Testis (tissue), 2 donors: ENCODE measurements at regions not wholly inside any gene's neighbourhood (a gene's known extent, or its start where the extent isn't known, plus 50 kb on each side); places are given as distances from the start of the nearest gene placed in this dataset.

Experiments used
- DNase-seq: peaks from one replicate; pipeline ENCODE4 v3.0.0-alpha.2; 2019
- H3K27ac ChIP-seq, 2 donors: fragments of 200-600 bp; sonication (generic); one replicate each; pipeline ENCODE4 v1.5.1; 2019
- H3K27me3 ChIP-seq: fragments of 200-600 bp; sonication (generic); one replicate; pipeline ENCODE4 v1.5.1; 2019
- H3K36me3 ChIP-seq: fragments of 200-600 bp; sonication (generic); one replicate; pipeline ENCODE4 v1.5.1; 2017; ENCODE audit warnings: low read depth; ENCODE audit errors: missing control alignments
- H3K4me1 ChIP-seq: fragments of 200-600 bp; sonication (generic); one replicate; pipeline ENCODE4 v1.5.1; 2019
- H3K4me3 ChIP-seq, 2 donors: fragments of 200-600 bp; sonication (generic); one replicate each; pipeline ENCODE4 v1.5.1; 2017 to 2019
- H3K9me3 ChIP-seq: fragments of 200-600 bp; sonication (generic); one replicate; pipeline ENCODE4 v1.5.1; 2017
- POLR2A ChIP-seq: fragments of 450-650 bp; IDR thresholded peaks from one replicate; pipeline ENCODE4 v1.6.1; 2017; ENCODE audit warnings: antibody characterized with exemption, mild to moderate bottlenecking, moderate library complexity
- WGBS, 2 donors: methylation state at CpG; one replicate each; pipeline ENCODE4 v1.1.5; 2018; 5-methylcytosine and 5-hydroxymethylcytosine counted together
- intact Hi-C: fragments of 100-400 bp; cut with DNase I; formaldehyde crosslinking; loops from one replicate; pipeline ENCODE4 v1.15.1; 2023; ENCODE audit warnings: low total_unique reads
- TF ChIP-seq, protein P1 (sequence below), 3 experiments: fragments of 450-650 bp in 2 of 3; fragments of 200-600 bp in 1 of 3; sonication (generic) in 1 of 3; IDR thresholded peaks; one replicate each; pipeline ENCODE4 v1.5.1; 2016 to 2019; ENCODE audit warnings: antibody characterized with exemption in 3 of 3, mild to moderate bottlenecking in 2 of 3, moderate library complexity in 1 of 3

DNA sequence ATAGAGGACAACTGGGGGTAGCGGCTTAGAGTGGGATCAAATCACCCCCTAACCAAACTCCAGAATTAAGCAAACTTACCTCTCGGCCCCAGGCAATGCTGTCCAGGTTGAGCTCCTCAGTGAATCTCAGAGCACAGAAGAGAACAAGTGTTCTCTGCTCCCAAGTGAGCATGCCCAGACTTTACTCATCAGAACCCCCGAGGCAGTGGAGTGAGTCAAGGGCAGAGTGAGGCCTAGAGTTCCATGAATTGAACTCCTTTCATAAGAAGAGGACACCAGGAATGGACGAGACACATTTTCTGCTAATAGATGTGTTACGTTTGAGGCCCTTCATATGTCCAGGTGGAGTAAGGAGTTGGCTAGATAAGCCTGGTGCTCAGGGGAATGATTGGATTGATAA lies 134.0 kb upstream of the DTNBP1 start:
- intact Hi-C loops, result no loop called here
- WGBS, 2 donors, result 81 to 95% methylated on average over 5 of the region's 5 CpGs
- H3K27me3 ChIP-seq, result no peaks in the 10 kb centered on the region
- H3K4me1 ChIP-seq, result no peaks in the 10 kb centered on the region
- DNase-seq, result no peak
- TF ChIP-seq, protein P1, sequence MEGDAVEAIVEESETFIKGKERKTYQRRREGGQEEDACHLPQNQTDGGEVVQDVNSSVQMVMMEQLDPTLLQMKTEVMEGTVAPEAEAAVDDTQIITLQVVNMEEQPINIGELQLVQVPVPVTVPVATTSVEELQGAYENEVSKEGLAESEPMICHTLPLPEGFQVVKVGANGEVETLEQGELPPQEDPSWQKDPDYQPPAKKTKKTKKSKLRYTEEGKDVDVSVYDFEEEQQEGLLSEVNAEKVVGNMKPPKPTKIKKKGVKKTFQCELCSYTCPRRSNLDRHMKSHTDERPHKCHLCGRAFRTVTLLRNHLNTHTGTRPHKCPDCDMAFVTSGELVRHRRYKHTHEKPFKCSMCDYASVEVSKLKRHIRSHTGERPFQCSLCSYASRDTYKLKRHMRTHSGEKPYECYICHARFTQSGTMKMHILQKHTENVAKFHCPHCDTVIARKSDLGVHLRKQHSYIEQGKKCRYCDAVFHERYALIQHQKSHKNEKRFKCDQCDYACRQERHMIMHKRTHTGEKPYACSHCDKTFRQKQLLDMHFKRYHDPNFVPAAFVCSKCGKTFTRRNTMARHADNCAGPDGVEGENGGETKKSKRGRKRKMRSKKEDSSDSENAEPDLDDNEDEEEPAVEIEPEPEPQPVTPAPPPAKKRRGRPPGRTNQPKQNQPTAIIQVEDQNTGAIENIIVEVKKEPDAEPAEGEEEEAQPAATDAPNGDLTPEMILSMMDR (IDR thresholded peaks at IDR 0.05), result no peak
- no peak for TF ChIP-seq POLR2A
- no peaks in the 10 kb centered on the region for H3K36me3 ChIP-seq
- no peak overlapping the region for H3K4me3 ChIP-seq
- H3K9me3 ChIP-seq, result no peaks in the 10 kb centered on the region
- no peak overlapping the region for H3K27ac ChIP-seq

DNA sequence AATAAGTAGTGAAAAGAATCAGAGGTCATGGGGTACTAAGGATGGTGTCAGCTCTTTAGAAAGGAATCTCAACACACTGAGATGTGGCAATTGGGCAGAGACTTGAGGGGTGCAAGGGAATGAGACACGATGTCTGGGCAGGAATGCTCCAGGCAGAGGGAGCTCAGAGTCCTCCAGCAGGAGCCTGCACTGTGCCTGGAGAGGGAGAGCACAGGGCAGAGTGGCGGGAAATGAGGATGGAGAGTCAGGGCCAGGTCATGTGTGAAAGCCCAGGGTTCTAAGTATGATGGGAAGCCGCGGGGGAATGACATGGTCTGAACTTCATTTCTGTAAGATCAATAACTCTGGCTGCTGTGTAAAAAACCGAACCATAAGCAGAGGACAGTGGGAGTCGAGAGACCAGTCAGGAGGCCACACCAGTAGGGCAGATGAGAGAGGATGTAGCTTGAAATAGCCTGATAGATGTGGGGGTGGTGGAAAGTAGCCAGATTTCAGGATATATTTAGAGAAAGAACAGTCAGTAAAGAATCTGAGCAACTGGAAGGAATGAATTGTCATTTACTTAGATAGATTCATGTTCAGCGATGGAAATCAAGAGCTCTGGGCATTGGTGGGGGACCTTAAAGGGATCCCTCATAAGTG lies 133.4 kb upstream of the DTNBP1 start:
- no peaks in the 10 kb centered on the region for H3K27me3 ChIP-seq
- H3K4me1 ChIP-seq, result no peaks in the 10 kb centered on the region
- H3K27ac ChIP-seq, result no peak overlapping the region
- DNase-seq, result no peak
- WGBS, 2 donors, result 66 to 67% methylated on average over 7 of the region's 7 CpGs
- H3K4me3 ChIP-seq, result no peak overlapping the region
- no peaks in the 10 kb centered on the region for H3K36me3 ChIP-seq
- no peak for TF ChIP-seq POLR2A
- TF ChIP-seq, protein P1 (IDR thresholded peaks at IDR 0.05), result no peak
- intact Hi-C loops, result no loop called here
- H3K9me3 ChIP-seq, result no peaks in the 10 kb centered on the region

DNA sequence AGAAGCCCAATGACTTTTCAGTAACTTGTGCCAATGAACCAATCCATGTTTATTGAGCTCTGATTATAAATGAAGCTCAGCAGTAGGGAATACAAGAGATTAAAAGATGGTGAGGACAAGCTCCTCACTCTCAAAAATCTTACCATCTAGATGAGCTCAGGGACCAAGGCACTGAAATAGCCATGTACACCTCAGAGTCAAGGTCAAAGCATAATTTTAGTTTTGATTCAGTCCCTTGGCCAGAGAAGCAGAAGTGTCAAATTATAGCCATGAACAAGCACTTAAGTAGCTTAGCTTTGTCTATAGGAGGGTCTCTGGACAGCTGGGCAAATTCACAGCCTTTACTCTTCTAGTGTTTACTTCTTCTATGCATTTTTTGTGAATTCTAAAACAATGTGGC lies 131.0 kb upstream of the DTNBP1 start:
- Histone ChIP-seq H3K27me3 (no peaks in the 10 kb centered on the region), H3K36me3 (no peaks in the 10 kb centered on the region), H3K9me3 (no peaks in the 10 kb centered on the region), H3K27ac (no peak overlapping the region), H3K4me3 (no peak overlapping the region), H3K4me1 (no peaks in the 10 kb centered on the region)
- intact Hi-C loops, result no loop called here
- TF ChIP-seq, protein P1 (IDR thresholded peaks at IDR 0.05), result no peak
- TF ChIP-seq POLR2A, result no peak
- DNase-seq, result no peak

DNA sequence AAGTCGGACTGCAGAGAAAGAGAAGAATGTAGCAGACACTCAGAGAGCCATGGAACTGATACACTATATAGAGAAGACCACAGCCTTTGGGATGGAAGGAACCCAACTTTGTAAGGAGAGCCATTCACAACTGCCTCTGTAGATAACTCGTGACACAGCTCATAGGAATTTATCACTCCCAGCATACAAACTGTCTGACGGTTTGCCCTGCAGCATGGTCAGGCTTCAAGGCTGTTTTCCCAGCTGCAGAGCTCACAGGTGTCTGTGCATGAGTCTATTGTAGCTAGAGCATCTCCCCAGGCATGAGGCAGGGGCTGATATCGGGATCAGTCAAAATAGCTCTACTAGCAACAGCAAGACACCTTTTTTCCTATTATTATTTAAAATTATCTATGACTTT lies 130.5 kb upstream of the DTNBP1 start:
- H3K9me3 ChIP-seq, result no peaks in the 10 kb centered on the region
- DNase-seq, result no peak
- WGBS, 2 donors, result 62 to 81% methylated on average over 4 of the region's 4 CpGs
- intact Hi-C loops, result no loop called here
- no peaks in the 10 kb centered on the region for H3K27me3 ChIP-seq
- H3K27ac ChIP-seq, result no peak overlapping the region
- no peaks in the 10 kb centered on the region for H3K36me3 ChIP-seq
- H3K4me1 ChIP-seq, result no peaks in the 10 kb centered on the region
- TF ChIP-seq, protein P1 (IDR thresholded peaks at IDR 0.05), result no peak
- no peak for TF ChIP-seq POLR2A
- no peak overlapping the region for H3K4me3 ChIP-seq

DNA sequence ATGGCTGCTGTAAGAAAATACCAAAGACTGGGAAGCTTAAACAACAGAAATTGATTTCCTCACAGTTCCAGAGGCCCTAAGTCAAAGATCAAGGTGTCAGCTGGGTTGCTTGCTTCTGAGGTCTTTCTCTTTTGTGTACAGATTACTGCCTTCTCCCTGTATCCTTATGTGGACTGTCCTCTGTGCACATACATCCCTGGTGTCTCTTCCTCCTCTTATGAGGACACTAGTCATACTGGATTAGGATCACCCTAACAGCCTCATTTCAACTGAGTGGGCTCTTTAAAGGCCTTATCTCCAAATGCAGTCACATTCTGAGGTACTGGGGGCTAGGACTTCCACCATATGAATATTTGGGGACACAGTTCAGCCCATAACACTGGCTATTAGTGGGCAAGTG lies 130.0 kb upstream of the DTNBP1 start:
- Histone ChIP-seq H3K4me1 (no peaks in the 10 kb centered on the region), H3K27me3 (no peaks in the 10 kb centered on the region), H3K4me3 (no peak overlapping the region), H3K27ac (no peak overlapping the region), H3K36me3 (no peaks in the 10 kb centered on the region), H3K9me3 (no peaks in the 10 kb centered on the region)
- DNase-seq, result no peak
- TF ChIP-seq, protein P1 (IDR thresholded peaks at IDR 0.05), result no peak
- TF ChIP-seq POLR2A, result no peak
- intact Hi-C loops, result no loop called here
